GM18867 (cell line): ENCODE measurements at regions not wholly inside any gene's neighbourhood (a gene's known extent, or its start where the extent isn't known, plus 50 kb on each side); places are given as distances from the start of the nearest gene placed in this dataset.

Experiments
- ATAC-seq: cut with Tn5 transposase; IDR thresholded peaks from one replicate; pipeline ENCODE4 v1.9.1; 2021; ENCODE audit warnings: mild to moderate bottlenecking, moderate library complexity; ENCODE audit not compliant: unreplicated experiment

DNA sequence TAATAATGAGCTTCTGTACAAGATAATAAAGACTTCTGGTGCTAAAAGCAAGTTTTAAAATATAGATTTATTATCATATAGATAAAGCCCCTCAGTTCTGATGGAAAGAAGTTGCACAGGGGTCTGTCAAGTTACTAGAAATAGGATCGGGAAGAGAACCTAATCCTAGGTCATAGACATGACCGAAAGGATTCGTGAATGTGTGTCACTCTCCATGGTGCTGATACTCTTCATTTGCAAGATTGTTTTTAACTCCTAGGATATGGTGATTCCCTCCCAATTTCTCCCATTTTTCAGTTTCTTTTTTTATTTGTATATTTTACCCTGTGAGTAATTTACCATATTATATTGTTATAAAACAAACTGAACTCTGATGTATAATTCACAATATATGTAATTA, 58.9 kb upstream of the CTNNA2 start:
- ATAC-seq, result no peak

DNA sequence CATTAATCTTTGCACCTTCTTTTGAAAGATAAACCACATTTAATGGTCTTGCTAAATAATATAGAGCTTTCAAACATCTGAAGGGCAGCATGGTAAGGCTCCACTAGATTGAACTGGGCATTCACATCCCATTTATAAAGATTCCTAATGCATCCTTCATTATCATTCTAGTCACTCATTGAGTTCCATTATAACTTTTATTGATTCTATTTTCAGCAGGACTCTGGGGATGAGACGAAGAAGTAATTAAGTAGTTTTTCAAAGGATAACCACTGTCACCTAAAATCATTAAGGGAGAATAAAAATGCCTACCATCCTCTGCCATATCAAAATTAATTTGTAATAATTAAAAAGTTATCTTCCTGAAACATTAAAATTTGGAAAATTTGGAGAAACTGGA, 60.2 kb upstream of the CTNNA2 start:
- no peak for ATAC-seq

DNA sequence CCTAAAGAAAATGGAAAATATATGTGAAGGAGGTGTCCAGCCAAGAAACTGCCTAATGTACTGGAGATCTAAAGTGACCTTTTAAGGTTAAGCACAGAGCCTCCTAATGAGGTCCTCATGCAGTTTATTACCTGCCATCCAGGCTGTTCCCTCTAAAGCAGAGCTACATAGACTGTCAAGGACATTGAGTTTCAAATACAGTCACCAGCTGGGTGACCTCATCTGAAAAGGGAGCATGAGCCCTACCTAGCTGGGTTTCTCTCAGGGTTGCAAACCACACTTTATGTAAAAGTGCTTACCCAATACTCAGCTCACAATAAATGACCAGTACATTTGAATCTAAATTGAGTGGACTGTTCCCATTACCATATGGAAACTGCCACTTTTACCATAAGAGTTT, 65.4 kb upstream of the CTNNA2 start:
- no peak for ATAC-seq

DNA sequence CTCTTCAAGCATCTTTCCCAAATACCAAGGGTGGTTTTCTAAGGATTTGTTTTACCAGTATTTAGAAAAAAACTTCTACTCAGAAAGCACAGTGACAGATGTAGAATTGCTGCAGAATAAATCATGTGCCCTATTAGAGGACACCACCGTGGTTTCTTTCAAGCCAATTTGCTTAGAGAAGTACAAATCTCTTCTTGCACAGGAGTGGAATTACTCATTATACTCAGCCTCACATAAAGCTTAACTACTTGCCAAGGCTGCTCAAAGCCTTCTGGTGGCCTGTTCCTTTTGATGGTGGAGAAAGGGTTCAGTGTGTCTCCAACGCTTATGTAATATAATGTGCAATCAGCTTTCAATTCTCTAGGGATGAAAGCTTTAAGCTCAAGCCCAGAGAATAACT, 66.5 kb upstream of the CTNNA2 start:
- no peak for ATAC-seq

DNA sequence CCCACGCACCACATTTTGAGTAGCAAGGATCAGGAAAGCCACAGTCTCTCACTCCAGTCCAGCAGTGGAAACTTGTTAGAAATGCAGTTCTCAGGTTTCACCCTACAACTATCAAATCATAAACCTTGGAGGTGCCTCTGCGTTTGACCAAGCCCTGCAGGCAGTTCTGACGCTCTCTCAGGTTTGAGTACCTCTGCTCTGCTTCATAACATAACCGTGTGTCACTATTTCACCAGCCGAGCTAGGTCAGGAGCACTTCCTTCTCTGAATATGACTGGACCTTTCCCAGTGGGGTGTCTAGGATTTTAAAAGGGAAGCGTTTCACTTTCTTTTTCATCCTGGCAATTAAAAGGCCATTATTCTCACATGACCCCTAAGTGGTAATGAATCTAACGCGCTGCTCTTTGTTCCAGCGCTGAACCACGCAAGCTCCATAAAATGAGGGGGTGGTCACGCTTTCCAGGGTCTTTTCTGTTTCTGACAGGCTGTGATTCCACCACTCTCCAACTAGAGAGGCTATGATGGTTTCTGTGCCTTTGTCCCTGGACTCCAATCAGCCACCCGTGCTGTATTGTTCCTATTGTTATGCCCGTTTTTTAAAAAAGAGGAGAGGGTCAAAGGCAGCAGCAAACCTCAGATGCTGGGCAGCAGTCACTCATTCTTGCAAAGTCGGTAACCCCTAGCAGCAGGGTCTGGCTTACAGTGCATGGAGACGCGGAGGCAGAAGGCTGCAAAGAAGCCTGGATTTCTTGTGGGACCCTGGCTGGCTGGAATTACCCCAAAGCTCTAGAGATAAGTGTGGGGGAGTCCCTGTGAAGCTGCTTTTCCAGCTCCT, 75.2 kb upstream of the CTNNA2 start:
- ATAC-seq, result no peak

DNA sequence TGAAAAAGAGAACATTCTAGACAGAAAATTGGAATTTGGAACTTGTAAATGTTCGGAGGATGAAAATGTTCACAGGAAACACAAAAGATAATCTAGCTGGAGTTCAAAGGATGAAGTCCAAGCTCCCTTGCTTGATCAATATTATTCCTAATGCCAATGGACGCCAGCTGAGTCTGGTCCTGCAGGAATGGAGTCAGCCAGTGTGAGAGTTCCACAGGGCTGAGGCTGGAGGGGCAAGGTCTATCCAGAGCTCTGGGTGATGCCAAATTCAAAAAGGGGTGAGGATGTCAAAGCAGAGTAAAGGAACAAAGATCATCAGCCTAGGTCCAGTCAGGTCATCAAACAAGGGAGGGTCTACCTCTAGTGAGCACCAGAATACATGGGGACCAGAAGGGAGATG, 78.5 kb upstream of the CTNNA2 start:
- no peak for ATAC-seq

DNA sequence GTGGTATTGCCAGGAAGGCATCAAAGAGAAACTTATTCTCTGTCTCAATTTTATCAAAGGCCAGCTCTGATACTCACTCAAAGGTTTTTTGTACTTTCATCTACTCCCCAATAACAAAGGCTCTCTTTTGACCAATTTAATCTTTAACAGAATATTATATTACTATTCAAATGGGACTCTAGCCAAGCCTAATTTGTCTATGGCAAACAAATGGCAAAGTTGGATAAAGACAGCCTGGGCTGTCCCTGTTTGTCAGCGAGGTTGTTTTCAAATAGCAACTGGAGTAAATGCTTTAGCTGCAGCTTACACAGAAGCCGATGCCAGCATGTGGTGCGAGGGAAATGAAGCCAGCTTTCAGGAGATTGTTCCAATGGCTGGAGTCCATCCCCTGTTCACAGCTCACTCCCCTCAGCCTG, 80.1 kb upstream of the CTNNA2 start:
- ATAC-seq, result no peak

DNA sequence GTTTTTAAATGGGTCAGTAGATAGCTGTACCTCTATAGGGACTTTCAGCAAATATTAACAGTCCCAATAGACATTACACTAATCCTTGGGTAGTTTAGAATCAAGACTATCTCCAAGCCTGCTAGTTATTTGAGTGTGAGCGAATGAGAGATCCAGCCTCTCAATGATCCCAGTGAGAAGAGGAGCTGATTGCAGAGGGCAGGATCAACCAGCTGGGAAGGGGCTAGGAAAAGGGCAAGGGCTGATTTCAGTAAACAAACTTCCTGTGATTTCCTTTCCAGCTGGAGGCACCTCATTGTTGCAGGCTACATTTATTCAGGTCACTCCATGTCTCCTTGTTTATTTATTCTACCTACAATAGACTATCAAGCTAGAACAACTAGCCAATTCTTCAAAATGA, 84.1 kb upstream of the CTNNA2 start:
- no peak for ATAC-seq

DNA sequence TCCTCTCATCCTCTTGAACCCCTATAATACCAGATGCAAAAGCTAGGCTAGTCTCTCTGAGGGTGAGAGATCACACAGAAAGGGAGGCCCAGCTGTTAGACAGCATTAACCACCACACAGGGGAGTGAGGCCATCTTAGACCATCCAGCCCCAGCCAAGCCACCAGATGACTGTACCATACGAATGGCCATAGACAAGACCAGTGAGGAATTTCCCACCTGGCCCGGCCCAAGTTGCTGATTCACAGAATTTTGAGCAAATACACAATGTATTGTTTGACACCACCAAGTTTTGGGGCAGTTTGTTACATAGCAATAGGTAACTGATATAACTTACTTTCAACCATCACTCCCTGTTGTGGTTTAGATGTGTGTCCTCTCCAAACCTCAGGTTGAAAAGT, 98.2 kb upstream of the CTNNA2 start:
- ATAC-seq, result no peak

DNA sequence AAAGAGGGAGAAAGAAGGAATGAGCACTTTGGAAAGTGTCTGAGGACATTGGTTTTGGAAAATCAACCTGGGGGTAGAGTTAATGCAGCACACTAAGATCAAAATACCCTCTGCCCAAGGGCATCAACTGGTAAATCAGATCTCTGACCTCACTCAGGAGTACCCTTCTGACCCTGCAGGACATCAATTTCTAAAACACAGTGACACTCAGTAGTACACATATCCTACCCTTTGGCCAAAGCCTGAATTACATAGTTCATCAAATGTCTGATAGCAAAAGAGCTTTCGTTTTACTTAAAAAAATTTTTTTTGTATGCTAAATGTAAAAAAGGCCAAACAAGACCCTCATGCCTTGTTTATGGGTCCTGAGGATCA, 118.4 kb upstream of the CTNNA2 start:
- no peak for ATAC-seq

DNA sequence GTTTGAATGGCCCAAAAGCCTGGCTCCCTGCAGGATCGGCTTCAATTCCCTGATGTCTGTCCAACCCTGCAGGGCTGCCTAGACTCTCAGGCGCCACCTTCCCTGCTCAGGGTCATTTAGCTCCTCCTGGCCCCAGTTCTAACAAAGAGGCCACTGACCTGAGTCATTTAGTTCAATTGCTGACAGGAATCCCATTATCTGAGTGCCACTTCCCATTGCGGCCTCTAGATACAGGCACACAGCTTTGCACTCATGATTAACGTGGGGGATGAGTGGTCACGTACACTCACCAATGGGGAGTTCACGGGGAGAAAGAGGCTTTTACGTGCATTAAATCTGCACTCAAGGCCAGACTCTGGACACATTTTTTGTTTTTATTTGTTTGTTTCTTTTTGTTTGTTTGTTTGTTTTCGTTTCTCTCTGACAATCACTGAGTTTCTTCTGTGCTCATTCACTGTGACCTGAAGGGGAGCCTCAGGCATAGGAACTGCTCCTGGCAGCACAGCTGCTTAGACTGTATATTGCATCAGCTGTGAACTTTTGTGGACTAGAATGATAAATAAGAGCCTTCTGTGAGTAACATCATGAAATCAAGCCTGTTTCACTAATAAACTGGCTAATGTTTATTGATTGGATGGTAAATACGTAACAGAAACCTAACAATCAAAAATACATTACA, 118.9 kb upstream of the CTNNA2 start:
- ATAC-seq, result no peak

DNA sequence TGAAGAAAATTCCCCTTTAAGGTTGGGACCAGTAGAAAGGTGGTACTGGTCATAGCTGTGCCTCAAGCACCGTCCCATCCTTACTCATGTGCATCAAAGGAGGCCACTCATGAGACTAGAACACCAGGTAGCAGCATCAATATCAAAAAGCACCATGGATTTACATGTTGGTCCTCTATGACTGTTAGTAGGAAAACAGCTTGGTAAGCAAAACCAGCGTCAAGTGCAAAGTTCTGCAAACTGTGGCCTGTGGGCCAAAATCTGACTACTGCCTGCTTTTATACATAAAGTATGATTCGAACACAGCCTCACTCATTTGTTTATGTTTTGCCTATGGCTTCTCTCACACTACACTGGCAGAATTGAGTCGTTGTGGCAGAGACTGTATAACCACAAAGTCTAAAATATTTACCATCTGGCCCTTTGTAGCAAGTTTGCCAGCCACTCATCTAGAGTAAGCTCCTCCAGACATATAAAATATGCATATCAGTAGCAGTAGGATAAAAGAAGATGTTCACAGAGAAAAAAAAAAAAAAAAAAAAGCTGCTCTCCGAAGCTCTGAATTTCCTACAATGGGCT, 119.7 kb upstream of the CTNNA2 start:
- no peak for ATAC-seq

DNA sequence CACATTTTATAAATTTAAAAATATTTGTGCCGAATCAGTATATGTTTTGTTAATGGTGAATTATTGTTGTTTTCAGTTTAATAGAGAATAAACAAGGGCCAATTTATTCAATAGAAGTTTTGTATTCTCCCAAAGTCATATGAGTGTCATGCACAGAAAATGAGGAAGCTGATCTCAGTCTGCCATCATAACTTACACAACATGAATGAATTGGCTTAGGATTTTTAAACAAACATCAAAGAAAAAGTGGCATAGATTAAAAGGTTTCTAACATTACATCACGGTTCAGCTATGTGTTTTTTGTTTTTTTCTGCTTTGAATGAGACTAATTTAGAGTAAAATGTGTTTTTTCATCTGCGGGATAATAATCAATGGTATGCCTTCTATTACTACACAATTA, 123.4 kb upstream of the CTNNA2 start:
- ATAC-seq, result no peak

DNA sequence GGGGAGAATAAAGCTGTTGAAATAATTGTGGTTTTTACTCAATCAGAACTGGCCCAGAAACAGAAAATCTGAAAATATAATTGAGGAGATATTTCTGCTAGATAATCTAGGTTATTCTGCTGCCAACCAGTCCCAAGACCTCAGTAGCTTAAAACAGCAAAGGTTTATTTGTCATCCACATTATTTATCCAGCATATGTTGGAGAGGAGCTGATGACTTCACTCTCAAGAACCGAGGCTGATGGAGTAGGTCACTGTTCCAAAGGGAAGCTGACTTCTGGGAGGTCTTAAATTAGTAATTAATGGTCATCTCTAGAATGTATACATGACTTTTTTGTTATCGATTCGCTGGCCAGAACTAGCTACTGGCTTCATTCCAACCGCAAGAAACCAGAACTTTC, 124.8 kb upstream of the CTNNA2 start:
- ATAC-seq, result no peak

DNA sequence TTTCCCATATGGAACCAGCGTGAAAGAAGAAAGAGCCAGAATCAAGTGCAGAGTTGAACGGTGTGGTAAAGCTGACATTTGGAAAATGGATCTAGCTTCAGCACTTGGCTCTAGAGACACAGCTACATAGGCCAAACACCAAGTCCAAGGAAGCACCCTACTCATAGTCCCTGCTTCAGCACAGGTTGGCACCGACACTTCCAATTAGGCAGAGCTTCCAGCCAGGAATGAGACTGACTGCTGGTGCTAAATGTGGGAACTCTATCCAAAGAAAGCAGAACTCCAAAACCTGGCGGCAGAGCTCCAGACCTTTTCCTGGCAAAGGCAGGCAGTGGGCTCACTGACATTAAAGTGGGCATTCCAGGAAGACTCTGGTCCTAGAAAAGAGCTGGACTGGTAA, 125.4 kb upstream of the CTNNA2 start:
- no peak for ATAC-seq

DNA sequence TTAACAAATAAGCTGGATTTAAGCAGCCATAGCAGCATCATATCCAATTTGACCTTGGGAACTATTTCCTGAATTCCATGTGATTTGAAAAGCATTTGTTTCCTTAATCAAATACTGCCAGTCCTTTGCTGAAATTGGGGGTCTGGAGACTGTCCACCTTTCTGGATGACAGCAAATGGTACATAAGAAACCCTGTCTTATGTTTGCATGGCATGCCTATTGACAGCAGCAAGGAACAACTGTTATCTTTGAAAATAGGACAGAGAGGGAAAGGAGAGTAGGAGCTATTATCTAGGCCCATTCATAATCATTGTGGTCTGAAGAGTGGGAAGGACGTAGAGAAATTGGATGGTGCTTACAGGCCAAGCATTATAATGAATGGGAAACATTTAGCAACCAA, 129.2 kb upstream of the CTNNA2 start:
- ATAC-seq, result no peak

DNA sequence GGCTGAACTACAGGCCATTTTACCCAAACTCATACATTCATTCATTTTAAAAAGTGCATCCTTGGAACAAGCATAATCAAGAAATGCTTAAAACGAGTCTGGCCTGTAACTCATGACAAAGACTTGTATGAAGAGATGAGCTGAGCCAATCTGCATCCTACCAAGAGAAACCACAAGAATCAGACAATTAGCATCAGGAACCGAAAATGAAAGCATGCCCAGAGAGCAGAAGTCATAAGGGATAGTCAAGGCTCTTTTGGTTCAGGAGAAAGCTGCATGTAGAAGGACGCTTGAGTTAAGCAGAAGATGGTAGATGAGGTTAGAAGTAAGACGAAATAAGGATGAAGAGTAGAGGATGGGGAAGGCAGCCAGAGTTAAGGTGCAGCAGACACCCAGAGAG, 137.0 kb upstream of the CTNNA2 start:
- ATAC-seq, result no peak

DNA sequence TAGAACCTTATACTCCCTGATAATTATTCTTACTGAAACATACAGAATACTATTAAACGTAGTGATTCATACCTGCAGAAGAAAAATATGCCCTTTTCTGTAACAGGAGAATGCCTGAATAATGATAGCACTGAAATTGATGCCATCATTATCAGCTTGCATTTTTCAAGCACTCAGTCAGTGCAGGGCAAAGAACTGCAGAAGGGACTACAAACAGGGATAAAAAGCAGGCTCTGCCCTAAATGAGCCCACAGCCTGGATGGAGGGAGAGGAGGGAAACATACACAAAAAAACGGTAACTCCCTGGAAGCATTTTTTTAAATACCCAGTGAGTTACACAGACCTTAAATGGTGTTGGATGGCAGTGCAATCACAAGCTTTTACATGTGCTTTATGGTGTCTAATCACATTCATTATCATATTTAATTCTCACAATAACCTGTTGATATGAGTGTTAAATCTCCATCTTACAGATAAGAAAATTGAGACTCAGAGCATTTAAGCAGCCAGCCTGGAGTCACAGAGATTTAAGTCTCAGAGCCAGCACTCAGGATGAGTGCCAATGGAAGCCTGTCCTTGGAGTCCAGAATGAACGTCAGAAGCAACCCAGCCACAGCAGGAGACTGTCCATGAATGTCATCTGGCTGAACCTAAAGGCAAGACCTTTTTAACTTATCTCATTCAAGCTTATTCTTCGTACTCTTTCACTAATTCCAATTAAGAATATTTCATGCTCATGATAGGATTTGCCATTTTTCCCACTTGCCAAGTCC, 139.3 kb upstream of the CTNNA2 start:
- ATAC-seq, result no peak

DNA sequence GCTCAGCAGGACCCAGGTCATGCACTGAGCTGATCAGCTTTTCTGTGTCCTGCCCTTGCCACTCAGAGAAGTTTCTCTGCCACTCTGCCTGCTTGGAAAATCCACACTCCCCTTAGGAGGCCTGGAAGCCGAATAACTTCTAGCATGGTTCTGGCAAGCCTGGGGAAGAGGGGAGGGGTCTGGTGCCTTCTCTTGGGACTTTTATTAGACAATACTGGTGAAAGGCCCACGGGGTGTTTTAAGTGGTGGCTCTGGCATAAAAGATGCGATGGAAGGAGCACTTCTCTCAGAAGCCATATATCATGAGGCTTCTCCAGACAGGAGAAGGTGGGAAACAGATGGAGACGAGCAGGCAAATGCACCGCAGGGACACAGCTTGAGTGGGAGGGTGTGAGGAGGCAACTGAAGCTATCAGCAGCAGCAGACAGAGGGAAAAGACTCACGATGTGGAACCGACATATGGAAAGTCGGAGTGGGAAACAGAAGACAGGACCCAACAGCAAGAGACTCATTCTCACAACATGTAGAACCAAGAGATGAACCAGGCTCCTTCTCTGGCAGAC, 141.8 kb upstream of the CTNNA2 start:
- ATAC-seq, result no peak

DNA sequence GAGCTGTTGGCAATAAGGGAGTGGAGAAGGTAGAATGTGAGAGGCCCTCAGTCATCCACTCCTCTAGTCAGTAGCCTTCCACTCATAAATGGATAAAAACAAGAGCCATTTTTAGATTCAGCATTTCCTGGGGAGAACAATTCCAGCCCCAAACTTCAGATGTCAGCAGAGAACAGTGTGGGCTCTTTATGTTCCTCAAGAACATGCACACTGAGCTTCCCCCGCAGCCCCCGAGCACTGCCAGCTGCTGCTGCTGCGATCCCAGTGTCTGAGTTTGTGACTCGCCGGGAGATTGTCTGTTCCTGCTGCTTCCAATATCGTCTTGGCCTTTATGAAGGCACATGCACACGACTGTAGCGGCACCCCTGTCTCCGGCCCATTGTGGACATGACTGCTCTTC, 143.7 kb upstream of the CTNNA2 start:
- ATAC-seq, result no peak

DNA sequence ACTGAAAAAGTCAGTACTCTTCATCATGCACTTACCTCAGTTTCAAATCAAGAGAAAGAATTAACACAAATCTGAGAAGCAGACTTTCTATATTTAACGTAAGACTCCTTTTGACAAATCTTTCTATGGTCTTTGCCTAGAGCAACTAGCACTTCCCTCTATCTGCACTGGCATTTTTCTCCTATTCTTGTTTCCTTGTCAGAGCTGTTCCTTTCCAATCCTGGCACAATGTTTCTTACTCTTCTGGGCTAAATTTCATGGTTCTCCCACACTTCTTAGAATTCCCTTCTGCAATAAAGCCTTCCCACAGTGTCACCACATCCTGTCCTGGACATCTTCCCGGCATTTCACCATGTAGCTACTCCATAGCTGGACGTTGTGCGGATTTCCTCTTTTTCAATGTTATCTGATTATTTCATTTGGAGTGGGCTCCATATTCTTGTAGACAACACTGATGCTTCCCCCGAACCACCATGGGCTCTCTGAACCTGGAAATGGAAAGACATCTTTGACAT, 144.7 kb upstream of the CTNNA2 start:
- no peak for ATAC-seq
